ENCODE measurements at regions not wholly inside any gene's neighbourhood (a gene's known extent, or its start where the extent isn't known, plus 50 kb on each side); places are given as distances from the start of the nearest gene placed in this dataset.

DNA sequence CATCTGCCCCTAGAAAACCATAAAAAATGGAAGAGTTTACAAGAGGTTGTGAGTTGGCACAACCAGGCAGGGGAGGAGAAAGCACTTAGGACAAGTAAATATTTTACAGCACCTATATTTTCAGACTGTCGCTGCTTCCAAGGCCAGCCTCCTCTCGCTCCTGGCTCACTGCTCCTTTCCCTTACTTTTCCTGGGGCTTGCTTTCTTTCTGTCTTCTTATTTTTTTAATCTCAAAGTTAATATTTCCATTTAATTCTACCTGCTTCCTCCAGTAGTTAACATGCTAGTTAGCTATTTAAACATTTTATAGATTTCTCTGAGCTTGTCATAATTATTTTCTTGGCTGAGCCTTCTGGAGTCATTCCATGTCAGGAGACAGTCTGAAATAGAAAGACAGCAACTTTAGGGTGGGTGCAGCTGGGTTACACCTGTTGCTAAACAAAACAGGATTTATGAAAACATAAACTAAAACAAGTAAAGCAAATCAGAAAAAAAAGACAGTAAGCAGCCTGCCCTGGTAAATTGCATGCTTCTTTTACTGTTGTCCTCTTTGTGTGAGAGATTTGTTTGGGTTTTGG is 330.1 kb downstream of the DLEU7 start:
- no peaks in the 10 kb centered on the region for H3K9me2 ChIP-seq (ENCODE audit: insufficient read depth)
- TF ChIP-seq EZH2 (IDR thresholded peaks at IDR 0.05; ENCODE audit: low read depth): no peak
- TF ChIP-seq, protein P1, sequence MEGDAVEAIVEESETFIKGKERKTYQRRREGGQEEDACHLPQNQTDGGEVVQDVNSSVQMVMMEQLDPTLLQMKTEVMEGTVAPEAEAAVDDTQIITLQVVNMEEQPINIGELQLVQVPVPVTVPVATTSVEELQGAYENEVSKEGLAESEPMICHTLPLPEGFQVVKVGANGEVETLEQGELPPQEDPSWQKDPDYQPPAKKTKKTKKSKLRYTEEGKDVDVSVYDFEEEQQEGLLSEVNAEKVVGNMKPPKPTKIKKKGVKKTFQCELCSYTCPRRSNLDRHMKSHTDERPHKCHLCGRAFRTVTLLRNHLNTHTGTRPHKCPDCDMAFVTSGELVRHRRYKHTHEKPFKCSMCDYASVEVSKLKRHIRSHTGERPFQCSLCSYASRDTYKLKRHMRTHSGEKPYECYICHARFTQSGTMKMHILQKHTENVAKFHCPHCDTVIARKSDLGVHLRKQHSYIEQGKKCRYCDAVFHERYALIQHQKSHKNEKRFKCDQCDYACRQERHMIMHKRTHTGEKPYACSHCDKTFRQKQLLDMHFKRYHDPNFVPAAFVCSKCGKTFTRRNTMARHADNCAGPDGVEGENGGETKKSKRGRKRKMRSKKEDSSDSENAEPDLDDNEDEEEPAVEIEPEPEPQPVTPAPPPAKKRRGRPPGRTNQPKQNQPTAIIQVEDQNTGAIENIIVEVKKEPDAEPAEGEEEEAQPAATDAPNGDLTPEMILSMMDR (conservative IDR thresholded peaks at IDR 0.05): no peak
- H3K9me3 ChIP-seq (ENCODE audit: insufficient read depth, low read depth): no peaks in the 10 kb centered on the region; the same call in 1 of the 2 replicates
- no peaks in the 10 kb centered on the region for H3F3A ChIP-seq (ENCODE audit: insufficient read depth, low read depth)
- 0 out of 2 replicates have a peak, but pooled peaks cover 4% of the 10 kb centered on the region for H3K4me1 ChIP-seq (replicated peaks; ENCODE audit: insufficient read depth)
- no peak overlapping the region for H2AFZ ChIP-seq
- no peaks in the 10 kb centered on the region for H3K79me2 ChIP-seq (ENCODE audit: low read depth)
- H3K27ac ChIP-seq: no peak overlapping the region
- BruUV-seq (replicated peaks): no TSS peak
- CTCF ChIA-PET: no interaction called here
- H3K36me3 ChIP-seq (ENCODE audit: low read depth): no peaks in the 10 kb centered on the region
- intact Hi-C loops (cut with micrococcal nuclease; ENCODE audit: unreplicated experiment): no loop called here
- POLR2A ChIA-PET (ENCODE audit: unreplicated experiment): no interaction called here
- H3K4me2 ChIP-seq: no peak overlapping the region
- no peaks in the 10 kb centered on the region for H4K20me1 ChIP-seq (ENCODE audit: insufficient read depth)
- H3K4me3 ChIP-seq: no peak overlapping the region
- no peak for DNase-seq
- H3K27me3 ChIP-seq (ENCODE audit: insufficient read depth, low read depth): no peaks in the 10 kb centered on the region

DNA sequence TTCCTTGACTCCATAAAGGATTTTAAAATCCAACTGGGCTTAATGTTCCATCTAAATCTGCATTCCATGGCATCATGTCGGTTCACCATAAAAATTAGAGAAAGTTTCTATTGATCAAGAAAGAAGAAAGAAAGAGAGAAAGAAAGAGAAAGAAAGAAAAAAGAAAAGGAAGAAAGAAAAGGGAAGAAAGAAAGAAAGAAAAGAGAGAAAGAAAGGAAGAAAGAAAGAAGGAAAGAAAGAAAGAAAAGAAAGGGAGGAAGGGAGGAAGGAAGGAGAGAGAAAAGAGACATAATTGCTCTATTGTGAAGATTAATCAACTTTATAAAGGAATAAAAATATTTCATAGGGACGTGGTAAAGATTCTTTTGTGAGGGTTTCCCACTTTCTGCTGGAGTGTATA is 329.2 kb downstream of the DLEU7 start:
- Histone ChIP-seq H3K4me1 (replicated peaks; ENCODE audit: insufficient read depth) (0 out of 2 replicates have a peak, but pooled peaks cover 4% of the 10 kb centered on the region), H4K20me1 (ENCODE audit: insufficient read depth) (no peaks in the 10 kb centered on the region), H3K9me3 (ENCODE audit: insufficient read depth, low read depth) (no peaks in the 10 kb centered on the region; the same call in 1 of the 2 replicates), H3K36me3 (ENCODE audit: low read depth) (no peaks in the 10 kb centered on the region), H3K4me2 (no peak overlapping the region), H3K27ac (no peak overlapping the region), H2AFZ (no peak overlapping the region), H3F3A (ENCODE audit: insufficient read depth, low read depth) (no peaks in the 10 kb centered on the region), H3K27me3 (ENCODE audit: insufficient read depth, low read depth) (no peaks in the 10 kb centered on the region), H3K9me2 (ENCODE audit: insufficient read depth) (no peaks in the 10 kb centered on the region), H3K4me3 (no peak overlapping the region), H3K79me2 (ENCODE audit: low read depth) (no peaks in the 10 kb centered on the region)
- intact Hi-C loops (cut with micrococcal nuclease; ENCODE audit: unreplicated experiment): no loop called here
- POLR2A ChIA-PET (ENCODE audit: unreplicated experiment): no interaction called here
- TF ChIP-seq, protein P1 (conservative IDR thresholded peaks at IDR 0.05): no peak
- no peak for TF ChIP-seq EZH2 (IDR thresholded peaks at IDR 0.05; ENCODE audit: low read depth)
- no TSS peak for BruUV-seq (replicated peaks)
- DNase-seq: no peak
- CTCF ChIA-PET: no interaction called here

DNA sequence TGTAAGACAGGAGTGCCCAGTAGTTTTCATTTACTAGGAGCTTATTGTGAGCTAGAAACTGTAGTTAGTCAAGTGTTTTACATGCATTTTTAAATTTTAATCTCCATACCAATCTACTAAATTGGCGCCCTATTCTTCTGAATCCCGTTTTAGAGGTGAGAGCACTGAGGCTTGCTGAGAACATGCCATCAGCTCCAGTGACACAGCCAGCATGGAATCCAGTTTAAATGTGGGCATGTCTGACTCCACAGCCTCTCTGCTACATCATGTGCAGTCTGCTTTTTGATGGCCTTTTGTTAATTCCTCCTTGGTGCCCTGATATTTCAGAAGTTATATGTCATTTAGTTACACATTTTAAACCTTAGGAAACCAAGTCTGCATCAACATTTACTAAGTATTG is 325.4 kb downstream of the DLEU7 start:
- Histone ChIP-seq H3K36me3 (ENCODE audit: low read depth) (no peaks in the 10 kb centered on the region), H3K9me2 (ENCODE audit: insufficient read depth) (no peaks in the 10 kb centered on the region), H3K27ac (no peak overlapping the region), H3F3A (ENCODE audit: insufficient read depth, low read depth) (no peaks in the 10 kb centered on the region), H3K4me3 (no peak overlapping the region), H2AFZ (no peak overlapping the region), H4K20me1 (ENCODE audit: insufficient read depth) (no peaks in the 10 kb centered on the region), H3K9me3 (ENCODE audit: insufficient read depth, low read depth) (no peaks in the 10 kb centered on the region), H3K27me3 (ENCODE audit: insufficient read depth, low read depth) (no peaks in the 10 kb centered on the region), H3K79me2 (ENCODE audit: low read depth) (no peaks in the 10 kb centered on the region), H3K4me1 (replicated peaks; ENCODE audit: insufficient read depth) (0 out of 2 replicates have a peak, but pooled peaks cover 9% of the 10 kb centered on the region), H3K4me2 (no peak overlapping the region)
- CTCF ChIA-PET: interaction anchor here (1.0 kb wide), 1 partner anchor 434 kb away, joined by 3 read pairs; no protein-coding TSS in a partner anchor
- intact Hi-C loops (cut with micrococcal nuclease; ENCODE audit: unreplicated experiment): no loop called here
- POLR2A ChIA-PET (ENCODE audit: unreplicated experiment): no interaction called here
- TF ChIP-seq, protein P1 (conservative IDR thresholded peaks at IDR 0.05): no peak
- no peak for TF ChIP-seq EZH2 (IDR thresholded peaks at IDR 0.05; ENCODE audit: low read depth)
- no TSS peak for BruUV-seq (replicated peaks)
- no peak for DNase-seq

All from PC-9 (cell line).